NOMO-1 treated with DMSO at 0.1 percent for 48 hours (cell line): ENCODE measurements at regions not wholly inside any gene's neighbourhood (a gene's known extent, or its start where the extent isn't known, plus 50 kb on each side); places are given as distances from the start of the nearest gene placed in this dataset.

Source experiments
- DNase-seq: peaks from one replicate; lab custom pipeline; 2025; ENCODE audit not compliant: unreplicated experiment; lab: John Stamatoyannopoulos, UW

DNA sequence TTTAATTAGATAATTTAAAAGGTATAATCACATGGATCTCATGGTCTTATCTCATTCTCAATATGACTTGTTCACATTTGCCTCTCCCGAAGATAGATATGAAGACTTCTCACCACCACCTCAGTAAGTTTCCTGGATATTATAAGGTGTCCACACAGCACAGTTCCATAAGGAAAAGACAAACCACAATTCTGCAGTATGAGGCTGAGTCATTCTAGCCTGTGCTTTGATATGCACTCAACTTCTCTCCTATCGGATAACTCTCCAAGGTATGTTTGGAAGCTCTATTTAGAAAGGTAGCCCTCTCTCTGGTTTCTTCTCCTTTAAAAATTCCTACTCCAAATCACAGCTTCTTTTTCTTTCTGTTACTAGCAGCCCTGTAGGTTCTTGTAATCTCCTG, 612.8 kb downstream of the ZPLD1 start:
- DNase-seq = no peak

DNA sequence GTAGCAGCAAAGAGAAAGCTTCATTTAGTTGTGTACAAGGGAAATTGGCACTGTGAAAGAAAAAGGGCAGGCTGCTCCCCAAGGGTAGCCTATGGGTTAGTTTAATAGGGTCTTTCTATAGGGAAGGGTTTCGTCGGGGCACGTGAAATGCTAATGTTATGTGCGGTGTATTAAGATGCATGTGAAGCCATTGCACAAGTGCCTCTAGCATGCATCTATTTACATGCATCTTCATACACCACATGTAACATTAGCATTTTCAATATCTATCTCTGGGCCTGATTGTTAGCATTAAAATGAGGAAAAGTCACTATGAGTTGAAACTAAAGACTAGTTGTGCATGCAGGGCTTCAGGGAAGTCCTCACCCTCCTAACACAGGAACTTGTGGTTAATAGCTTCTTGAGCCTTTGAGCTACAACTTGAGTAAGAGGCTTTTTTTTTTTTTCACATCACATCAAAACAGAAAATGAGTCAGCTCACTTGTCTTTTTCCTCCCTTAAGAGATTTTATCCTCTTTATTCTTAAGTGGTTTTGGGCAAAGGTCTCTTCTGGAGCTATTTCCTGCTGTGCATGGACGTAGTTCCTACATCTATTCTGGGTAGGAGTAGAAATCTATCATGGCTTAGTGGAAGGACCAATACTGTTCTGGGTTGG, 613.4 kb downstream of the ZPLD1 start:
- DNase-seq = peak; percentile 63

DNA sequence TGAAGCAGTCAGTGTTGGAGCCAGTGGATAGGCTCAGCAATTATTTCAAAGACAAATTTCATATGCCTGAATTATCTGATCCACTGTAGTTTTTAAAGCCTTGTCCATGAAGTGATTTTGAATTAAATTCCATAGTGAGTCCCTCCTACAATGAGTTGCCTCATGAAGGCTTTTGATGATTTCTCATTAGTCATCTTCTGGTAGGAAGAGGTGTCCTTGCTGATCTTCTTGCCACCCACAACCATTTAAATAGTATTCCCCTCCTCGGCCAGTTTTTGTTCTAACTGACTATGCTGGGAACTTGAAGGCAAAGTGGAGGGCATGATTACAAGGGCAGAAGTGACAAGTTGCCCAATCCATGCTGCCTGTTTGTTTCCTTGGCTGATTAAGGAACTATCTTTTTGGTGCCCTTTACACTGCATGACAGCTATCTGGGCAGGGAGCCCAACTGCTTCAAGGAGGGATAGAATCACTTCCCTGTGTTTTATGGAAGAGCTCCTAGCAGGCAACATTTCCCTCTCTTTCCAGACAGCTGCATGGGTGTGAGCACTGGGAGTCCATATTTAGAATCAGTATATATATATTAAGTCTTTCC, 617.5 kb downstream of the ZPLD1 start:
- DNase-seq = peak; percentile 26

DNA sequence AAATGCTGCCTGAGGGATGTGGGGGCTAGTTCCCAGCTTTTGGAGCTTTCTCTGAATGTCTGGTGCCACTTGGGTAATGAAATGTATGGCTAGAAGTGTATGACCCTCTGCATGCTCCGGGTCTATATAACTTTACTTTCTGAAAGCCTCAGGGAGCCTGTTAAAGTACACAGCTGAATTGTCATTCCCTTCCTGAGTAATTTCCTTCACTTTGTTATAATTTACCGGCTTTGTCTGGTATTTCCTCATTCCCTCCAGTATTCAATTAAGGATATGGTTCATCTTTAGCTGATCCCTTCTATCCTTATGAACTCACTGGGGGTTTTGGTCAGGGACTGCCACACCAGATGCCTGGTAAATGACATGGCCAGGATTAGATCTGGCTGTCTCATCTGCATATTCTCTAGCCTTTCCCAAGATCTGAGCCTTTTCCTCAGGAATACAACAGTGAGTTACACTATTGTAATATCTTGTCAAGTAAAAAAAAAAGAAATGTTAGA, 620.3 kb downstream of the ZPLD1 start:
- DNase-seq = no peak

DNA sequence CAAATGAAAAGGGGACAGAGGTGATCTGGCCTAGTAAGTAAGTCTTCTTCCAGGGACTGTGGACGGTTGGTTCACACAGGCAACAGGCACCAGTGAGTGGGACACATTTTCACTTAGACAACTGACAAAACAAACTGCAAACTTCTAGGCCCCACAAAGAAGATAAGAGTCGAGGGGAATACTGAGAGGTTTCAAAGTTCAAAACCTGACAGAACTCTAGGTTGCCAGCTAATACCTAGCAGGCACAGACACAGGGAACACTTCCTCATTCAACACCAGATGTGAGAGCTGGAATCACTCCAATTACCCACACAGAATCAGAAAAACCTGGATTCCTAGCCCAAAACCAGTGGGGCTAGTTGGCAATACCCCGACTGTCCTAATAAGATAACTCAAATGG, 621.7 kb downstream of the ZPLD1 start:
- no peak for DNase-seq

DNA sequence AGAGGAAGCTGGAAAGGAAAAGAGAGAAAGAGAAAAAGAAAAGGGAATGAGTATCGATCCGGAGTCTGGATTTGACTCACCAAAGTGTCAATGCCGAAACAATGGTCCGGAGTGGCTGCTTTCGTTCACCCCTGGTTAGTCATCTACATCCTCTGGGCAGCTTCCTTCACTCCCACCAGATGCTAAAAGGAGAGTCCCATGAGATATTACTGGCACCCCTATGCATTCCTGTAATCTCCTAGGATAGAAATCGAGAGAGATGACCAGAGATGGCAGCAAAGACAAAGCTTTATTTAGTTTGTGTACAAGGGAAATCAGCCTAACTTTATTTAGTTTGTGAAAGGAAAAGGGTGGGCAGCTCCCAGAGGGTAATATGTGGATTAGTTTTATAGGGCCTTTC, 622.2 kb downstream of the ZPLD1 start:
- DNase-seq = no peak

DNA sequence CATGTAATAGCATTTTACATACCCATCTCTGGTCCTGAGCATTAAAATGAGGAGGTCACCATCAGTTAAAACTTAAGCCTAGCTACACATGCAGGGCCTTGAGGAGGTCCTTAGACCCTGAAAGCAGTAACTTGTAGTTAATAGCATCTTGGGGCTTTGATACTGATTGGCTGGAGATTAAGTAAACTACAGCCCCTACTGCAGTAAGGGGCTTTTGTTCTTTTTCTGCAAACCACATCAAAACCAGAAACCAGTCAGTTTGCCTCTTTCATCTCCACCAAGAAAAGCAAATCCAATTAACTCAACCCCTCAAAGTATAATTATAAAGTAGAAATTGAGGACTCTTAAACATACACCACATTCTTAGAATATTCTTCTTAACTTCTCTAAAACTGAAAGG, 622.7 kb downstream of the ZPLD1 start:
- no peak for DNase-seq

DNA sequence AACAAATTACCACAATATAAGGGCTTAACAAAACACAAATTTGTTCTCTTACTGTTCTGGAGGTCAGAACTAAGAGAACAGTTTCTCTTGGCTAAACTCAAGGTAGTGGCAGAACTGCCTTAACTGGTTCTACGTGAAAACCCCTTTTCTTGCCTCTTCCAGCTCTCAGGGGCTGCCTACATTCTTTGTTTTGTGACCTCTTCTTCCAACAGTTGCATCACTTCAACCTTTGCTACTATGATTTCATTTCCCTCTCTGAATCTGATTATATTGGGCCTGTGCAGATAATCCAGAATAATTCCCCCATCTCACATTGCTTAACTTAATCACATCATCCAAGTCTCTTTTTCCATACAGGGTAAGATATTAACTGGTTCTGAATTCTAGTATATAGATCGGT, 624.6 kb downstream of the ZPLD1 start:
- DNase-seq = no peak

DNA sequence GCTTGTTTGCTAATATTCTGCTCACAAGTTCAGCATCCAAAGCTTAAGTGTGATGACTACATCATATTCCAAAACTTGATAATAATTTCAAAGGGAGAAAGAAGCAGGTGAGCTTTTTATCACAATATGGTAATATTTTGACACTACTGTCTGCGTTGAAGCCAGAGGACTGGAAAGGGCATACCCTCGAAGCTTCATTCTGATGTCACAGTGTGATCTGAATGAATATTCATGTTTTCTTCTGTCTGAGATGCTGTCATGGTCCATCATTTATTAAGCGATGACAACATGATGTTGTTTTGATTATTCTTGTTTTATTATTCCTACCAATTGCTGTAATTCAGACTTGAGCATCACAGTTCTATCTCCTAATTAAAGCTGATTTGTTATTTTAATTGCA, 625.4 kb downstream of the ZPLD1 start:
- DNase-seq = no peak

DNA sequence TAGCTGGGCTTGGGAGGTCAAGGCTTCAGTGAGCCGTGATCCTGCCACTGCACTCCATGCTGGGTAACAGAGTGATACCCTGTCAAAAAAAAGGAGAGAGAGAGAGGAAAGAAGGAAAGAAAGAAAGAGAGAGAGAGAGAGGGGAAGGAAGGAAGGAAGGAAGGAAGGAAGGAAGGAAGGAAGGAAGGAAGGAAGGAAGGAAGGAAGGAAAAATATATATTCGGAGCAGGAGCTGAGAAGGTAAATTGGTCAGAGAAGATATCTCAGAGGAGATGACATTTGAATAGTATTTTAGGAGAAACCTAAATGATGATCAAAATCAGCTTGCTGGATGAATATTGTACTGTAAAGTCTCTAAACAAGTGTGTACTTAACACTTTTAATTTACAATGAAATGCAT, 633.1 kb downstream of the ZPLD1 start:
- DNase-seq = no peak

DNA sequence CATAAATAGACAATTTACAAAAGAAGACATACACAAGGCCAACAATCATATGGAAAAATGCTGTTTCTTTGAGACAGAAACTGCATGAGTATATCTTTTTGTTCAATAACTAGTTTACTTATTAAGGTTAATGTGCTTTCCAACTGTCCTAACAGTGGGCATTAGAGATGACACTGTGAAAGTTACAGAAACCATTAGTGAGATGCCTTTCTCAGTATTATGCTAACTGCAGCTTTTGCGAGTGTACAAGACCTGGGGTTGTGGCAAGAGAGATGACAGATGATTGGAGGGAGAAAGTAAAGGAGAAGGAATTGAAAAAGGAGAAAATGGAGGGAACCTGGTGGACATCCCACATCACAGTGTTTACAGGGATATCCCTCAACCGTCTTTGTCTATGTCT, 640.5 kb downstream of the ZPLD1 start:
- no peak for DNase-seq

DNA sequence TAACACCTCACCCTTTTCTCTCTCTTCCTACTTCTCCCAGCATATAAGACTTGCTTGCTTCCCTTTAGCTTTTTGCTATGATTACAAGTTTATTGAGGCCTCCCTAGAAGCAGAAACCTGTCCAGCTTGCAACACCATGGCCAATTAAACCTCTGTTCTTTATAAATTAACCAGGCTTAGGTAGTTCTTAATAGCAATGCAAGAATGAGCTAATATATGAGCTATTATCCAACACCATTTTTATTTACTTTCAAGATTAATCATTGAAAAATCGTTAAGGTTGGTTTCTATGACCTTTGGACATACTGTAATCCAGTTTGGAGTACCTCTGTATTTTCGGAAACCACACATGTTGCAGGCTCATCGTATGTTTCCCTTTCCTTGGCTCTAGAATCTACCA, 643.1 kb downstream of the ZPLD1 start:
- DNase-seq = no peak

DNA sequence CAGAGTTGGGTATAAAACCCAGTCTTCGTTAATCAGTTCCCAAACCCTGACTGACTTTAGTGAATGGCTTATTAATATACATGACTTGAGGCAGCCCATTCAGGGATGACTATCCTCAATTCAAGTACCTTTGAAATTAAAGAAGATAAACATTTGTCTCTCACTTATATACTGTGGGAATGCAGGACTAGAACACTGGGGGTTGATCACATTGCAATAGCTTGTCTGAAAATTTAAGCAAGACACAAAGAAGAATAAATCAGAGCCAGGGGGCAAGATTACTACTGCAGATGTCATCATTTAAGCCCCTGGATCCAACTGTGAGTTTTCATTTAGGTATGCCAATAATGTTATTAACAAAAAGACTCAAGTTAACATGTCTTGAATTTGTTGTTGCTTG, 647.7 kb downstream of the ZPLD1 start:
- no peak for DNase-seq

DNA sequence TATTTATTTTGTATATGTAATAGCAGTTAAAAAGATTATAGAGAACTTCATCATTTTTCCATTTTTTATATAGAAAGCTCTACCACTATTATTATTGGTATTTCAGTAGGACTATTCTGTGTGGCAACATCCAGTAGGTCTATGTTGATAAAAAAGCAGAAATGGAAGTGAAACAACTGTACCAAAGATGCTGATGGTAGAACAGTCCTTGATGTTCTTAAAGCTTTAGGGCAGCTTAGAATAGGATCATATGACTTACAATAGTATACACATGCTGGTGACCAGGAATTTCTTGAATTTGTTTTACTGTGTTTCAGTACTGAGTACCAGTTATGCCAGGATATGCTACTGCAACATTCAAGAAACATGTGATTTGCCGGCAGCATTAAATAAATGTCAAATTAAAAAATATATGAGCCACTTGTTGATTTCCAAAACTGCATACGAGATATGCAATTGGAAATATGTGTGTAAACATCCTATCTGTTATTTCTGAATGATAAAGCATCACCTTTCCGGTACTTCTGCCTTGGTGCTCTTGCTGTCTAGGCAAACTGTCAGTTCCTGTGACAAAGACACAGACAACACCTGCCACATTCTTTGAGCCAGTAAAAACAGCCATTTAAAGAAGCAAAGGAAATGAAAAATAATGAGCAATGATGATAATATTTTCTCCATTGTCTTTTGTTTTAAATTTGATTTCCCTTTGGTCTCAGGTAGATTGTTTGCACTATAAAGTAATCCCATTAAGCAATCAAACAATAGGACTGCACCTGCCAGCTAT, 649.2 kb downstream of the ZPLD1 start:
- DNase-seq = no peak

DNA sequence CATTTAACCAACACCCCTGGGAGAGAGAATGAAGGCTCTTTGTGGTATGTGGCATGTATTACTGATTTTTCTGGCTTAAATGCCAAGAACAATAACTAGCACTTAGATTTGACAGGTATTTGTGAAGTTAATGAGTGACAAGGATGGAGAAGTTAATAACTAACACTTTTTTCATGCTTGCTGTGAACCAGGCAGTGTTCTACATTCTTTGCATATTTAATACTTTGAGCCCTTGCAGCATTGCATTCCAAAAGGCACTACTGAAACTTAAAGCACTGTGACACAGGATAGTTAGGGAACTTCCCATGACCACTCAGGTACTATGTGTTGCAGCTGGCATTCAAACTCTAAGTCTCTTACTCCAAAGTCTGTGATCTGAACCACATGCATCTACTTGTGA, 650.6 kb downstream of the ZPLD1 start:
- DNase-seq = no peak

DNA sequence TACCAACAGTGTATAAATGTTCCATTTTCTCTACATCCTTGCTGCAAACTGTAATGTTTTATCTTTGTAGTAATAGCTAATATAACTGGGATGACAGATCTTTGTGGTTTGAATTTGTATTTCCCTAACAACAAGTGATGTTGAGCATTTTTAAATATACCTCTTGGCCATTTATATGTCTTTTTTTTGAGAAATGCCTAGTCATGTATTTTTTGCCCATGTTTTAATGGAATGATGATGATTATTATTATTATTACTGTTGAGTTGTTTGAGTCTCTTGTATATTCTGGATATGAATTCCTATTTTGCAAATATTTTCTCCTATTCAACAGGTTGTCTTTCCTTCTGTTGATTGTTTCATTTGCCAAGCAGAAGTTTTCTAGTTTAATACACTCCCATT, 654.9 kb downstream of the ZPLD1 start:
- no peak for DNase-seq

DNA sequence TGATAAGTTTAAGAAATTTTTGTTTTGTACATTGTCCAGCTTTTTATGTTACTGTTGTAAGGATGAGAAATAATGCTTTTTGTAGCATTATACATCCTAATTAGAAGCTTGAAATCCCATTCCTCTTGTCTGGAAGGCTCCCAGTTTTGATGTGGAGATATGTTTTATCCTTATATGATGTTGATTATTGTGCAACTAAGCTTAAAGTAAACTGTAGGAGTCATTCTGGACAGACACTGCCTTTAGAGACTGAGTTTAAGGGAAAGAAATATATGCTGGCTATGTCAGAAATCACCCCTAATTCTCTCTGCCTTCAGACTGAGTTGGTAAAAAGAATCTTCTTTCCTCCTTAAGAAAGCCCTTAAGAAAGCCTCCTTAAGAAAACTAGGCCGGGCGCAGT, 670.4 kb downstream of the ZPLD1 start:
- no peak for DNase-seq

DNA sequence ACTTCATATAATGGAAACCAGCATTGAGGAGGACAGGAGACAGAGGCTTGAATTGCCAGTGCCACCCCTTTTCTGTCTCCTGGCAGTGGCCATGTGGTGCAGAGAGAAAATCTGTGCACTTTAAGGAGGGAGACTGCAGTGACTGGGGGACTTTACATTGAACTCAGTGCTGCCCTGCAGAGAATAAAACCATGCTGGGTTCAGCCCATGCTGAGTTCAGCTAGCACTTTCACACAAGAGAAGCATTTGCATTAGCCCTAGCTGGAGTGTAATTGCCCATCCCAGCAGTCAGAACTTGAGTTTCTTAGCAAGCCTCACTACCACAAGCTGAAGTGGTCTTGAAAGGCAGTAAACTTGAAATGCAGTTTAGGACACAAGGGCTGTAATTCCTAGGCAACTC, 677.5 kb downstream of the ZPLD1 start:
- no peak for DNase-seq

DNA sequence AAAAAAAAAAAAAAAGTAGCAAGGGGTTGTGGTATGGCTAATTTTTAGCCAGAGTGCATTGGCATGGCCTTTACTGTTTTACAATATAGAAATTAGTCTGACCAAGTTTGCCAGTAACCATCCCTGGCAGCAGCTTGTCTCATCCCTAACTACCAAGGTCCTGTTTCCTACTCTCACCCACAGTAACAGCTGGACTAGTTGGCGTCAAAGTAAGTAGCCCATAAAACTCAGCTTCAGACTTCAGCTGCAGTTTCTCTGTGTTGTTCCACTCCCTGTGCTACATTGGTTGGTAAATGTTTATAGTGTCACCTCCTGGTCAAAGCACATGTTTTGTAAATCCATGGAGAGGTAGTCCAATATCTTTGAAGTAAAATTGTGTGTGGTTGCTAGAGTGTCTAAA, 691.3 kb downstream of the ZPLD1 start:
- no peak for DNase-seq

DNA sequence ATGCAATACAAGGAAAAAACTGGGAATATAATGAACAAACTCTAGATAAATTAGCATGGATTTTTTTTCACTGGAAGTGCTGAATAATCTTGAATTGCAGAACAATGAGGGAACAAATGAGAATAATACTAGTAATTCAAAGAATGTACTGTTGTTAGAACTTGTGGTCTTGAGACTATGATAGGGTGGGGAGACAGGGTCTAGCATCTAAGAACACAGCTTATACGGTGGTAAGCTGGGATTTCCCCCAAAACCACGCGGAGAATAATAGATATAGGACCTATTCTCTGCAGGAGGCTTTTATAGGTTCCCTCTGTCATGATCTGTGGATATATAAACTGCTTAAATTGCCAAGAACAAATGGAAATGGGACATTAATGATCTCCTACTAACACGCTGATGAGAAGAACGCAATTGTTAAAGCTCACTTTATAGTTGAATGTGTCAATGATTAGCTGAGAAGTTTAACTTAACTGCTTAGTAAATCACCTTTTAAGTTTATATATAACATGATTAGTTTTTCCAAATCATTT, 692.3 kb downstream of the ZPLD1 start:
- no peak for DNase-seq

DNA sequence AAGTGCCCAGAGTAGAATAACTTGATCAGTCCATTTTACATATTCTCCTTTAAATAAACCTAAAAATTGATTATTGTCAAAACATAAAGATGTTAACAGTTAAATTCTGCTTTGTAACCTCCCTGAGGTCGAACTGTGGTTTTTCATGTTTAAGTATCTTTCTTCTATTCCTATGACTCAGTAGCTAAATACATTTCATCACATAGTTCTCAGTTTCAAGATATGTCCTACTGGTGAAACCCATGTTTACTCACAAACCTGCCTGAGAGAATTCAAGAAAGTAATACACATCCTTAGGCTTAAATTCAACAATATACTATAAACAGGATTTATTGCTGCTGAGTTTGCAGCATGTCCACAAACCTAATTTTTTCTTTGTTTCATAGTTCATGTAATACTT, 692.9 kb downstream of the ZPLD1 start:
- DNase-seq = no peak
